ENCODE measurements at regions not wholly inside any gene's neighbourhood (a gene's known extent, or its start where the extent isn't known, plus 50 kb on each side); places are given as distances from the start of the nearest gene placed in this dataset.

- no peak overlapping the region; a peak in 2 of 7 replicates for H3K27ac Mint-ChIP-seq
- no peak overlapping the region for H2BK5ac ChIP-seq (ENCODE audit: insufficient read length, low read length)
- H3K14ac ChIP-seq (ENCODE audit: insufficient read depth, low read length) = no peak overlapping the region
- H3K4me2 ChIP-seq (ENCODE audit: insufficient read depth, insufficient read length, low read length) = no peak overlapping the region
- H3K4me3 Mint-ChIP-seq = no peak overlapping the region
- H3K27me3 Mint-ChIP-seq (ENCODE audit: low read depth) = no peaks in the 10 kb centered on the region
- H3K9me3 Mint-ChIP-seq = peaks cover 6 to 11% of the 10 kb centered on the region in 2 experiments
- no peak overlapping the region for H3K18ac ChIP-seq (ENCODE audit: insufficient read length, low read depth, low read length)
- peak overlapping the region; percentile 2 for H2BK12ac ChIP-seq (ENCODE audit: insufficient read length, low read depth, low read length)
- H2BK15ac ChIP-seq (ENCODE audit: low read depth, low read length) = 0 out of 2 replicates have a peak overlapping the region, but pooled peaks have one; percentile 44
- no peak for DNase-seq
- H3K79me1 ChIP-seq (ENCODE audit: insufficient read depth, low read depth, low read length, poor library complexity, severe bottlenecking) = no peaks in the 10 kb centered on the region
- H3K23me2 ChIP-seq (ENCODE audit: insufficient read length, low read depth, low read length, poor library complexity, severe bottlenecking) = no peaks in the 10 kb centered on the region
- no CpG with 5 or more reads among the region's 3 CpGs for WGBS (ENCODE audit: extremely low coverage, insufficient read length, low lambda C conversion rate)
- H2AK5ac ChIP-seq (ENCODE audit: insufficient read length, low read length) = no peak overlapping the region
- no peak overlapping the region for H4K91ac ChIP-seq (ENCODE audit: insufficient read length, low read depth, low read length)
- H3K79me2 ChIP-seq (ENCODE audit: insufficient read depth, low read length) = no peaks in the 10 kb centered on the region
- no peak overlapping the region for H2BK20ac ChIP-seq (ENCODE audit: low read depth, low read length, poor library complexity, severe bottlenecking)
- H3K4me1 Mint-ChIP-seq = peaks cover 49 to 59% of the 10 kb centered on the region in 2 experiments
- H3T11ph ChIP-seq (ENCODE audit: low read length) = no peak overlapping the region
- H4K5ac ChIP-seq (ENCODE audit: insufficient read length, low read depth, low read length) = no peak overlapping the region
- no peak overlapping the region for H3K9ac ChIP-seq (ENCODE audit: extremely low read depth, insufficient read length, low read length)
- no peaks in the 10 kb centered on the region for H3K9me3 ChIP-seq (ENCODE audit: control insufficient read depth, low read depth, low read length)
- no peaks in the 10 kb centered on the region for H3K27me3 ChIP-seq (ENCODE audit: insufficient read depth, low read length)
- no peak overlapping the region for H2BK120ac ChIP-seq (ENCODE audit: low read depth, low read length, poor library complexity, severe bottlenecking)
- H3K4me1 ChIP-seq (ENCODE audit: insufficient read depth, low read length) = peaks cover 15% of the 10 kb centered on the region
- no peak overlapping the region for H3K56ac ChIP-seq (ENCODE audit: insufficient read length, low read depth, low read length)
- no peak overlapping the region for H3K23ac ChIP-seq (ENCODE audit: insufficient read length, low read depth, low read length)
- H3K36me3 Mint-ChIP-seq (ENCODE audit: insufficient read depth in 1 of 3, low read depth in 3 of 3) = peaks cover under 1 to 11% (median 1%) of the 10 kb centered on the region in 3 experiments; a peak in 5 of 7 replicates
- H4K8ac ChIP-seq (replicated peaks; ENCODE audit: insufficient read length, low read depth, low read length) = no peak overlapping the region
- H4K20me1 ChIP-seq (ENCODE audit: control insufficient read depth, insufficient read depth, insufficient read length) = no peaks in the 10 kb centered on the region
- no peak for TF ChIP-seq CTCF (conservative IDR thresholded peaks at IDR 0.05)
- no peak overlapping the region for H3K27ac ChIP-seq (ENCODE audit: insufficient read length, low read depth, low read length)
- no peak overlapping the region for H3K4ac ChIP-seq (ENCODE audit: low read depth, low read length)
- H2AFZ ChIP-seq (ENCODE audit: low read length) = no peak overlapping the region
Observed at GRCh38 chr20:55424476-55424875, 580.8 kb downstream of the CBLN4 start.

All from H9 (cell line).